ENCODE measurements at regions not wholly inside any gene's neighbourhood (a gene's known extent, or its start where the extent isn't known, plus 50 kb on each side); places are given as distances from the start of the nearest gene placed in this dataset.

GRCh38 chr10:105973360-105973759, 1191.1 kb downstream of the SORCS1 start:
- intact Hi-C loops (cut with DNase I): no loop called here

GRCh38 chr10:105971460-105971859, 1193.0 kb downstream of the SORCS1 start:
- DNase-seq: no peak
- Histone ChIP-seq H3K4me3 (no peak overlapping the region), H3K27ac (no peak overlapping the region), H3K27me3 (no peaks in the 10 kb centered on the region), H3K36me3 (replicated peaks in 1 of 2) (no peaks in the 10 kb centered on the region), H3K9me3 (replicated peaks in 1 of 3) (no peaks in the 10 kb centered on the region), H3K4me1 (replicated peaks in 1 of 2) (no peaks in the 10 kb centered on the region)
- 48 to 57% (median 53%) methylated on average over 2 of the region's 2 CpGs for WGBS, 4 donors
- TF ChIP-seq CTCF (IDR thresholded peaks at IDR 0.05): no peak
- intact Hi-C loops (cut with DNase I): no loop called here

More at GRCh38 chr10:105973360-105973759, 1191.1 kb downstream of the SORCS1 start:
- Histone ChIP-seq H3K9me3 (replicated peaks in 1 of 3) (no peaks in the 10 kb centered on the region), H3K27me3 (no peaks in the 10 kb centered on the region), H3K4me3 (no peak overlapping the region), H3K36me3 (replicated peaks in 1 of 2) (no peaks in the 10 kb centered on the region), H3K27ac (no peak overlapping the region), H3K4me1 (replicated peaks in 1 of 2) (no peaks in the 10 kb centered on the region)
- 43 to 51% (median 49%) methylated on average over 4 of the region's 4 CpGs for WGBS, 4 donors
- TF ChIP-seq POLR2A (IDR thresholded peaks at IDR 0.05) (no peak), CTCF (IDR thresholded peaks at IDR 0.05) (no peak)
- DNase-seq: no peak

GRCh38 chr10:105969884-105970377, 1194.6 kb downstream of the SORCS1 start:
- Histone ChIP-seq H3K36me3 (replicated peaks in 1 of 2) (no peaks in the 10 kb centered on the region), H3K9me3 (replicated peaks in 1 of 3) (no peaks in the 10 kb centered on the region)

GRCh38 chr10:105968666-105969065, 1195.8 kb downstream of the SORCS1 start:
- TF ChIP-seq POLR2A (IDR thresholded peaks at IDR 0.05): no peak
- no peak for TF ChIP-seq CTCF (IDR thresholded peaks at IDR 0.05)
- no peak overlapping the region for H3K4me3 ChIP-seq
- no peaks in the 10 kb centered on the region for H3K36me3 ChIP-seq (replicated peaks in 1 of 2)
- no peaks in the 10 kb centered on the region for H3K27me3 ChIP-seq
- H3K9me3 ChIP-seq (replicated peaks in 1 of 3): no peaks in the 10 kb centered on the region
- 61 to 73% (median 70%) methylated on average over 3 of the region's 3 CpGs for WGBS, 4 donors
- H3K4me1 ChIP-seq (replicated peaks in 1 of 2): no peaks in the 10 kb centered on the region
- intact Hi-C loops (cut with DNase I): no loop called here
- H3K27ac ChIP-seq: no peak overlapping the region
- no peak for DNase-seq

More at GRCh38 chr10:105969884-105970377, 1194.6 kb downstream of the SORCS1 start:
- no peak for DNase-seq
- TF ChIP-seq CTCF (IDR thresholded peaks at IDR 0.05): no peak
- TF ChIP-seq POLR2A (IDR thresholded peaks at IDR 0.05): no peak
- Histone ChIP-seq H3K4me1 (replicated peaks in 1 of 2) (no peaks in the 10 kb centered on the region), H3K27me3 (no peaks in the 10 kb centered on the region), H3K27ac (no peak overlapping the region), H3K4me3 (no peak overlapping the region)
- 52 to 69% (median 56%) methylated on average over 12 of the region's 12 CpGs for WGBS, 4 donors
- intact Hi-C loops (cut with DNase I): no loop called here

All from adrenal gland (tissue), 9 donors.